HepG2 (cell line): ENCODE measurements at regions not wholly inside any gene's neighbourhood (a gene's known extent, or its start where the extent isn't known, plus 50 kb on each side); places are given as distances from the start of the nearest gene placed in this dataset.

Source experiments
- ATAC-seq: fragments of 200-7000 bp; cut with Tn5 transposase; 3 replicates; pipeline ENCODE4 v1.9.1; 2020; ENCODE audit warnings: mild to moderate bottlenecking, moderate library complexity
- BruUV-seq: library from RNA; stranded (reverse); fragments of 400-500 nt; replicated peaks from 2 replicates; lab custom pipeline; 2021; lab: Mats Ljungman, UMichigan
- CTCF ChIA-PET: fragments of 300-600 bp; formaldehyde crosslinking; extraction: SDS; loops from one replicate; lab custom pipeline; 2021; ENCODE audit warnings: low total read pairs, inconsistent platforms, low intra/inter-chr PET ratio; lab: Yijun Ruan, JAX
- POLR2A ChIA-PET: fragments of 350-600 bp; sonication (Branson Sonifier 250); formaldehyde crosslinking; loops from one replicate; lab custom pipeline; 2020; ENCODE audit warnings: antibody characterized with exemption, inconsistent platforms; lab: Yijun Ruan, JAX
- DNase-seq: peaks from one replicate; pipeline ENCODE4 v3.0.0-alpha.2; 2015; ENCODE audit warnings: low spot score
- FAIRE-seq: peaks from 3 replicates; lab custom pipeline; 2011; peaks lifted over from hg19 to GRCh38; lab: Jason Lieb, UNC
- H2AFZ ChIP-seq: one replicate; pipeline ENCODE4 v1.6.1; 2011; ENCODE audit warnings: low read length, inconsistent platforms
- H3K27ac ChIP-seq: fragments of 300-600 bp; 3 replicates; pipeline ENCODE4 v1.8.0; 2011; ENCODE audit warnings: mixed run types, mild to moderate bottlenecking, mixed read lengths, low read length, inconsistent platforms; ENCODE audit not compliant: insufficient read depth; ENCODE audit errors: extremely low read length
- H3K27me3 ChIP-seq, 2 experiments: fragments of 200-600 bp in 1 of 2; 2 replicates in 1 of 2; 3 replicates in 1 of 2; pipeline versions ENCODE4 v1.6.0 to v1.8.0; 2011; ENCODE audit warnings: low read length in 2 of 2, mild to moderate bottlenecking in 2 of 2, moderate library complexity in 2 of 2, inconsistent platforms in 1 of 2; ENCODE audit not compliant: insufficient read depth in 2 of 2, control insufficient read depth in 1 of 2
- H3K36me3 ChIP-seq, 2 experiments: fragments of 200-600 bp in 1 of 2; replicated peaks in 1 of 2; 2 replicates in 1 of 2; 3 replicates in 1 of 2; pipeline versions ENCODE4 v1.5.1 to v1.8.0; 2011; ENCODE audit warnings: low read length in 2 of 2, inconsistent platforms in 1 of 2; ENCODE audit not compliant: insufficient read depth in 2 of 2, control insufficient read depth in 1 of 2
- H3K4me1 ChIP-seq: 2 replicates; pipeline ENCODE4 v1.5.1; 2012; ENCODE audit warnings: low read length, inconsistent platforms; ENCODE audit not compliant: insufficient read depth
- H3K4me2 ChIP-seq: 2 replicates; pipeline ENCODE4 v1.6.0; 2011; ENCODE audit warnings: low read depth, low read length, inconsistent platforms
- H3K4me3 ChIP-seq, 3 experiments: fragments of 200-600 bp in 1 of 3; sonication (generic), shearing (Covaris generic) in 1 of 3; replicated peaks in 1 of 3; 2 replicates each; pipeline ENCODE4 v1.5.1; 2011 to 2016; ENCODE audit warnings: low read length in 3 of 3, inconsistent platforms in 2 of 3, low read depth in 2 of 3, mild to moderate bottlenecking in 2 of 3, control low read depth in 1 of 3, mixed read lengths in 1 of 3; ENCODE audit not compliant: insufficient read depth in 1 of 3
- H3K79me2 ChIP-seq: one replicate; pipeline ENCODE4 v1.6.1; 2011; ENCODE audit warnings: low read length, inconsistent platforms; ENCODE audit not compliant: insufficient read depth
- H3K9ac ChIP-seq: 2 replicates; pipeline ENCODE4 v1.6.0; 2011; ENCODE audit warnings: mild to moderate bottlenecking, low read depth, low read length, inconsistent platforms; ENCODE audit not compliant: insufficient read depth
- H3K9me3 ChIP-seq: 2 replicates; pipeline ENCODE4 v1.5.1; 2012; ENCODE audit warnings: mild to moderate bottlenecking, low read length
- H4K20me1 ChIP-seq: 2 replicates; pipeline ENCODE4 v1.6.0; 2011; ENCODE audit warnings: inconsistent platforms, mild to moderate bottlenecking, low read length, moderate library complexity; ENCODE audit not compliant: insufficient read depth
- GATAD1 ChIP-seq: IDR thresholded peaks from 2 replicates; pipeline ENCODE4 v1.6.1; 2016; ENCODE audit warnings: missing genetic modification reagents, missing compliant biosample characterization
- MIER2 ChIP-seq: IDR thresholded peaks from 2 replicates; pipeline ENCODE4 v1.6.1; 2016; ENCODE audit warnings: missing biosample characterization, missing genetic modification reagents
- NFATC3 ChIP-seq: sonication (generic); formaldehyde crosslinking; IDR thresholded peaks from 2 replicates; pipeline ENCODE4 v1.5.1; 2020; ENCODE audit warnings: mild to moderate bottlenecking, missing genetic modification reagents
- POLR2A ChIP-seq, 2 experiments: IDR thresholded peaks; 2 replicates each; pipeline ENCODE4 v1.6.1; 2011; ENCODE audit warnings: low read depth in 2 of 2, low read length in 2 of 2, mild to moderate bottlenecking in 1 of 2, moderate library complexity in 1 of 2; ENCODE audit not compliant: insufficient read depth in 1 of 2
- RARA ChIP-seq: IDR thresholded peaks from 2 replicates; pipeline ENCODE4 v1.6.1; 2016; ENCODE audit warnings: missing genetic modification reagents, missing compliant biosample characterization
- RBAK ChIP-seq: sonication (generic); formaldehyde crosslinking; IDR thresholded peaks from 2 replicates; pipeline ENCODE4 v1.5.1; 2020; ENCODE audit warnings: mild to moderate bottlenecking, missing genetic modification reagents
- RXRA ChIP-seq: sonication (generic); formaldehyde crosslinking; IDR thresholded peaks from 2 replicates; pipeline ENCODE4 v1.5.1; 2020; ENCODE audit warnings: missing genetic modification reagents
- SPEN ChIP-seq: sonication (generic); formaldehyde crosslinking; IDR thresholded peaks from 2 replicates; pipeline ENCODE4 v1.5.1; 2020; ENCODE audit warnings: low read depth, mild to moderate bottlenecking, missing genetic modification reagents
- SYNCRIP ChIP-seq: fragments of 200-400 bp; formaldehyde crosslinking; IDR thresholded peaks from 2 replicates; pipeline ENCODE4 v1.6.1; 2018; ENCODE audit warnings: mild to moderate bottlenecking, low read depth, low read length; ENCODE audit not compliant: insufficient read depth
- XBP1 ChIP-seq: sonication (generic); formaldehyde crosslinking; IDR thresholded peaks from 2 replicates; pipeline ENCODE4 v1.5.0; 2020; ENCODE audit warnings: missing genetic modification reagents
- ZBTB46 ChIP-seq: sonication (generic); formaldehyde crosslinking; IDR thresholded peaks from 2 replicates; pipeline ENCODE4 v1.4.0; 2020; ENCODE audit warnings: mild to moderate bottlenecking, missing genetic modification reagents, borderline replicate concordance
- ZNF362 ChIP-seq: sonication (generic); formaldehyde crosslinking; IDR thresholded peaks from 2 replicates; pipeline ENCODE4 v1.4.0; 2020; ENCODE audit warnings: missing genetic modification reagents, mild to moderate bottlenecking, borderline replicate concordance
- ZNF747 ChIP-seq: sonication (generic); formaldehyde crosslinking; IDR thresholded peaks from 2 replicates; pipeline ENCODE4 v1.8.1; 2023; ENCODE audit warnings: missing genetic modification reagents, mild to moderate bottlenecking, borderline replicate concordance
- WGBS: methylation state at CpG from one replicate; pipeline ENCODE4 v1.1.6; 2017; ENCODE audit warnings: low lambda C conversion rate; 5-methylcytosine and 5-hydroxymethylcytosine counted together
- in situ Hi-C: cut with HindIII; loops from 2 replicates; pipeline ENCODE4 v1.10.0; 2017; ENCODE audit warnings: low pct_unique_long_range_greater_than_20kb; ENCODE audit not compliant: extremely low pct_ligation_motif_present
- intact Hi-C: fragments of 100-400 bp; cut with micrococcal nuclease; formaldehyde crosslinking; loops from one replicate; pipeline ENCODE4 v1.10.0; 2022; ENCODE audit not compliant: unreplicated experiment
- TF ChIP-seq, protein P1 (sequence below): sonication (generic); formaldehyde crosslinking; IDR thresholded peaks from 2 replicates; pipeline ENCODE4 v1.5.0; 2020; ENCODE audit warnings: mild to moderate bottlenecking, missing genetic modification reagents

DNA sequence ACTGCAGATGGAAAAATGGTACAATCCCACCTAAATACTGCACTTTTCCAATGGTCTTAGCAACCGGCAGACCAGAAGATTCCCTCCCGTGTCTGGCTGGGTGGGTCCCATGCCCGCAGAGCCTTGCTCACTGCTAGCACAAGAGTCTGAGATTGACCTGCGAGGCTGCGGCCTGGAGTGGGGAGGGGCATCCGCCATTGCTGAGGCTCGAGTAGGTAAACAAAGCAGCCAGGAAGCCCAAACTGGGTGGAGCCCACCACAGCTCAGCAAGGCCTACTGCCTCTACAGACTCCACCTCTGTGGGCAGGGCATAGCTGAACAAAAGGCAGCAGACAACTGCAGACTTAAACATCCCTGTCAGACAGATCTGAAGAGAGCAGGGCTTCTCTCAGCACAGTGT is 221.6 kb upstream of the CTNND2 start (continued):
- TF ChIP-seq, protein P1, sequence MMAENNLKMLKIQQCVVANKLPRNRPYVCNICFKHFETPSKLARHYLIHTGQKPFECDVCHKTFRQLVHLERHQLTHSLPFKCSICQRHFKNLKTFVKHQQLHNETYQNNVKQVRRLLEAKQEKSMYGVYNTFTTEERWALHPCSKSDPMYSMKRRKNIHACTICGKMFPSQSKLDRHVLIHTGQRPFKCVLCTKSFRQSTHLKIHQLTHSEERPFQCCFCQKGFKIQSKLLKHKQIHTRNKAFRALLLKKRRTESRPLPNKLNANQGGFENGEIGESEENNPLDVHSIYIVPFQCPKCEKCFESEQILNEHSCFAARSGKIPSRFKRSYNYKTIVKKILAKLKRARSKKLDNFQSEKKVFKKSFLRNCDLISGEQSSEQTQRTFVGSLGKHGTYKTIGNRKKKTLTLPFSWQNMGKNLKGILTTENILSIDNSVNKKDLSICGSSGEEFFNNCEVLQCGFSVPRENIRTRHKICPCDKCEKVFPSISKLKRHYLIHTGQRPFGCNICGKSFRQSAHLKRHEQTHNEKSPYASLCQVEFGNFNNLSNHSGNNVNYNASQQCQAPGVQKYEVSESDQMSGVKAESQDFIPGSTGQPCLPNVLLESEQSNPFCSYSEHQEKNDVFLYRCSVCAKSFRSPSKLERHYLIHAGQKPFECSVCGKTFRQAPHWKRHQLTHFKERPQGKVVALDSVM: no peak

- ATAC-seq (no peak), FAIRE-seq (no peak), DNase-seq (no peak)
- ChIA-PET POLR2A (no interaction called here), CTCF (no interaction called here)
- H3K9me3 ChIP-seq: peaks cover 83% of the 10 kb centered on the region
- H3K4me3 ChIP-seq: no peak overlapping the region
- no peak overlapping the region for H3K27ac ChIP-seq
- 0% methylated on average over 3 of the region's 3 CpGs for WGBS
- no peaks in the 10 kb centered on the region for H3K79me2 ChIP-seq
- TF ChIP-seq POLR2A (IDR thresholded peaks at IDR 0.05; ENCODE audit: insufficient read depth in 1 of 2, low read depth in 2 of 2, low read length in 2 of 2) (no peak), ZNF362 (CRISPR knock-in tag) (no peak), MIER2 (CRISPR knock-in tag) (no peak), SYNCRIP (no peak), ZNF747 (CRISPR knock-in tag) (no peak), XBP1 (CRISPR knock-in tag) (no peak), RBAK (CRISPR knock-in tag) (no peak), ZBTB46 (CRISPR knock-in tag) (no peak), GATAD1 (CRISPR knock-in tag) (no peak), RARA (CRISPR knock-in tag) (no peak), SPEN (no peak), RXRA (CRISPR knock-in tag) (no peak), NFATC3 (CRISPR knock-in tag) (no peak)
- H3K27me3 ChIP-seq: no peaks in the 10 kb centered on the region
- BruUV-seq: no TSS peak
- no peaks in the 10 kb centered on the region for H3K36me3 ChIP-seq
- in situ Hi-C loops: no loop called here
- H4K20me1 ChIP-seq: no peaks in the 10 kb centered on the region
- intact Hi-C loops: no loop called here
- H3K9ac ChIP-seq: no peak overlapping the region
- no peak overlapping the region for H2AFZ ChIP-seq
- H3K4me1 ChIP-seq: no peaks in the 10 kb centered on the region
- no peak overlapping the region for H3K4me2 ChIP-seq
Observed at GRCh38 chr5:12119657-12120056, 215.4 kb upstream of the CTNND2 start.
